SK-N-SH (cell line): ENCODE measurements at regions not wholly inside any gene's neighbourhood (a gene's known extent, or its start where the extent isn't known, plus 50 kb on each side); places are given as distances from the start of the nearest gene placed in this dataset.

Experiments
- CTCF ChIA-PET: fragments of 300-600, 350-600 bp; formaldehyde crosslinking; extraction: SDS; loops from one replicate; lab custom pipeline; 2021; lab: Yijun Ruan, JAX
- POLR2A ChIA-PET: fragments of 350-600 bp; sonication (Branson Sonifier 250); formaldehyde crosslinking; extraction: SDS; loops from one replicate; lab custom pipeline; 2020; ENCODE audit warnings: antibody characterized with exemption, inconsistent platforms; lab: Yijun Ruan, JAX
- DNase-seq: peaks from one replicate; pipeline ENCODE4 v3.0.0; 2012
- H2AFZ ChIP-seq: fragments of 200-600 bp; sonication (generic); 2 replicates; pipeline ENCODE4 v1.8.1; 2016; ENCODE audit warnings: antibody characterized with exemption, mild to moderate bottlenecking, low read depth
- H3F3A ChIP-seq: fragments of 200-600 bp; sonication (generic); replicated peaks from 2 replicates; pipeline ENCODE3; 2016; ENCODE audit warnings: antibody characterized with exemption, mild to moderate bottlenecking; ENCODE audit not compliant: insufficient read depth
- H3K27ac ChIP-seq, 2 experiments: fragments of 200-500 bp in 1 of 2; fragments of 200-600 bp in 1 of 2; sonication (Bioruptor generic) in 1 of 2; sonication (generic), shearing (Covaris generic) in 1 of 2; 2 replicates each; pipeline versions ENCODE4 v1.5.1 to v1.6.1; 2014 to 2016; ENCODE audit warnings: low read depth in 2 of 2, inconsistent platforms in 1 of 2, low read length in 1 of 2, mild to moderate bottlenecking in 1 of 2, mixed read lengths in 1 of 2
- H3K27me3 ChIP-seq: fragments of 200-600 bp; sonication (generic), shearing (Covaris generic); 2 replicates; pipeline ENCODE4 v1.6.1; 2016; ENCODE audit warnings: mixed run types; ENCODE audit not compliant: insufficient read depth
- H3K36me3 ChIP-seq, 2 experiments: fragments of 200-500 bp in 1 of 2; fragments of 200-600 bp in 1 of 2; sonication (Bioruptor generic) in 1 of 2; sonication (generic) in 1 of 2; replicated peaks in 1 of 2; 2 replicates each; pipeline versions ENCODE3 to v1.5.1; 2014 to 2016; ENCODE audit warnings: low read length in 1 of 2, mild to moderate bottlenecking in 1 of 2; ENCODE audit not compliant: insufficient read depth in 2 of 2, control insufficient read depth in 1 of 2
- H3K4me1 ChIP-seq, 2 experiments: fragments of 200-500 bp in 1 of 2; fragments of 200-600 bp in 1 of 2; sonication (Bioruptor generic) in 1 of 2; sonication (generic), shearing (Covaris generic) in 1 of 2; 2 replicates each; pipeline versions ENCODE4 v1.5.1 to v1.6.1; 2014 to 2016; ENCODE audit warnings: low read depth in 1 of 2, low read length in 1 of 2, mixed run types in 1 of 2; ENCODE audit not compliant: insufficient read depth in 2 of 2, control insufficient read depth in 1 of 2
- H3K4me2 ChIP-seq: fragments of 200-600 bp; sonication (generic), shearing (Covaris generic); 2 replicates; pipeline ENCODE4 v1.6.1; 2017; ENCODE audit warnings: mixed run types
- H3K4me3 ChIP-seq, 2 experiments: fragments of 200-500 bp in 1 of 2; fragments of 200-600 bp in 1 of 2; sonication (Bioruptor generic) in 1 of 2; sonication (generic), shearing (Covaris generic) in 1 of 2; 2 replicates each; pipeline versions ENCODE4 v1.5.1 to v1.8.1; 2014 to 2016; ENCODE audit warnings: low read depth in 2 of 2, inconsistent platforms in 1 of 2, low read length in 1 of 2, mild to moderate bottlenecking in 1 of 2, mixed read lengths in 1 of 2, moderate library complexity in 1 of 2
- H3K79me2 ChIP-seq: fragments of 200-600 bp; sonication (generic); 2 replicates; pipeline ENCODE4 v1.8.1; 2017; ENCODE audit warnings: mild to moderate bottlenecking; ENCODE audit not compliant: insufficient read depth
- H3K9ac ChIP-seq: fragments of 200-600 bp; sonication (generic); 2 replicates; pipeline ENCODE4 v1.6.1; 2017; ENCODE audit warnings: mixed run types
- H3K9me2 ChIP-seq: fragments of 200-600 bp; sonication (generic); 2 replicates; pipeline ENCODE4 v1.6.1; 2017; ENCODE audit warnings: mixed run types
- H3K9me3 ChIP-seq: fragments of 200-600 bp; sonication (generic); 2 replicates; pipeline ENCODE4 v1.6.1; 2017; ENCODE audit warnings: mixed run types, mild to moderate bottlenecking, moderate library complexity
- H4K20me1 ChIP-seq: fragments of 200-600 bp; sonication (generic); 2 replicates; pipeline ENCODE4 v1.6.1; 2017; ENCODE audit warnings: mild to moderate bottlenecking, mixed run types; ENCODE audit not compliant: insufficient read depth
- CHD2 ChIP-seq: fragments of 150-350 bp; IDR thresholded peaks from 2 replicates; pipeline ENCODE4 v1.6.1; 2018; ENCODE audit warnings: low read length; ENCODE audit not compliant: partially characterized antibody
- FOSL2 ChIP-seq: IDR thresholded peaks from 2 replicates; pipeline ENCODE4 v1.4.0; 2012; ENCODE audit warnings: low read depth, mild to moderate bottlenecking, moderate library complexity, borderline replicate concordance
- FOXM1 ChIP-seq: IDR thresholded peaks from 2 replicates; pipeline ENCODE4 v1.4.0; 2012; ENCODE audit warnings: low read depth, mild to moderate bottlenecking
- SIN3A ChIP-seq: IDR thresholded peaks from 2 replicates; pipeline ENCODE4 v1.6.1; 2012; ENCODE audit warnings: low read depth, mild to moderate bottlenecking, low read length, moderate library complexity, borderline replicate concordance
- TAF1 ChIP-seq: IDR thresholded peaks from 2 replicates; pipeline ENCODE4 v1.6.1; 2012; ENCODE audit warnings: low read depth, mild to moderate bottlenecking, low read length, moderate library complexity, borderline replicate concordance
- TEAD4 ChIP-seq: IDR thresholded peaks from 2 replicates; pipeline ENCODE4 v1.4.0; 2012; ENCODE audit warnings: mild to moderate bottlenecking, borderline replicate concordance; ENCODE audit not compliant: insufficient read depth
- WGBS: methylation state at CpG from one replicate; pipeline ENCODE4 v1.1.6; 2017; ENCODE audit warnings: low lambda C conversion rate; 5-methylcytosine and 5-hydroxymethylcytosine counted together
- TF ChIP-seq, protein P1 (sequence below): IDR thresholded peaks from 2 replicates; pipeline ENCODE4; 2012
- TF ChIP-seq, protein P2 (sequence below): fragments of 200-600 bp; sonication (generic); IDR thresholded peaks from 2 replicates; pipeline ENCODE4 v1.6.1; 2017; ENCODE audit warnings: antibody characterized with exemption, mild to moderate bottlenecking, moderate library complexity
- TF ChIP-seq, protein P3 (sequence below): IDR thresholded peaks from 2 replicates; pipeline ENCODE4 v1.6.1; 2012; ENCODE audit warnings: mild to moderate bottlenecking, low read depth, low read length, moderate library complexity

DNA sequence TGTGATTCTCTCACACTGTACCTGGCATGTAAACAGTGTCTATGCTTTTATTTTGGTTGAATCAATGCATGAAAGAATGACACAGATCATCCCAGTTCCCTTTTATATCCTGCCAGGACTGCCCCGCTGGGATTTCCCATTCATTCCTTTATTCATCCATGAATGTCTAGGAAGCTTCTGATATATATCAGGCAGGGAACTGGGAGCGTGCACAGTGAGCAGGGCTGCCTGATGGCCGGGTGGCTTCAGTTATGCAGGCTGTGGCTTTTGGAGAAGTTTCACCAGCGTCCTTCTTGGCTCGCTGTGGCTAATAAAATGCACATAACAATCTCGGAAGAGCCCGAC lies 789.0 kb downstream of the TBC1D22A start:
- Histone ChIP-seq H3K4me2 (no peak overlapping the region), H3K79me2 (no peaks in the 10 kb centered on the region), H3K27ac (no peak overlapping the region), H3K9me3 (no peaks in the 10 kb centered on the region), H4K20me1 (no peaks in the 10 kb centered on the region), H2AFZ (no peak overlapping the region), H3K9me2 (no peaks in the 10 kb centered on the region), H3K36me3 (no peaks in the 10 kb centered on the region), H3K27me3 (peaks cover 6% of the 10 kb centered on the region), H3K4me1 (no peaks in the 10 kb centered on the region), H3K4me3 (no peak overlapping the region), H3F3A (no peaks in the 10 kb centered on the region), H3K9ac (no peak overlapping the region)
- CTCF ChIA-PET: no interaction called here
- WGBS: 6% methylated on average over 7 of the region's 7 CpGs
- POLR2A ChIA-PET: no interaction called here
- DNase-seq: no peak
- TF ChIP-seq, protein P1, sequence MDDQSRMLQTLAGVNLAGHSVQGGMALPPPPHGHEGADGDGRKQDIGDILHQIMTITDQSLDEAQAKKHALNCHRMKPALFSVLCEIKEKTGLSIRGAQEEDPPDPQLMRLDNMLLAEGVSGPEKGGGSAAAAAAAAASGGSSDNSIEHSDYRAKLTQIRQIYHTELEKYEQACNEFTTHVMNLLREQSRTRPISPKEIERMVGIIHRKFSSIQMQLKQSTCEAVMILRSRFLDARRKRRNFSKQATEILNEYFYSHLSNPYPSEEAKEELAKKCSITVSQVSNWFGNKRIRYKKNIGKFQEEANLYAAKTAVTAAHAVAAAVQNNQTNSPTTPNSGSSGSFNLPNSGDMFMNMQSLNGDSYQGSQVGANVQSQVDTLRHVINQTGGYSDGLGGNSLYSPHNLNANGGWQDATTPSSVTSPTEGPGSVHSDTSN: no peak
- TF ChIP-seq CHD2 (no peak), FOXM1 (no peak), SIN3A (no peak), FOSL2 (no peak), TEAD4 (no peak), TAF1 (no peak)
- TF ChIP-seq, protein P2, sequence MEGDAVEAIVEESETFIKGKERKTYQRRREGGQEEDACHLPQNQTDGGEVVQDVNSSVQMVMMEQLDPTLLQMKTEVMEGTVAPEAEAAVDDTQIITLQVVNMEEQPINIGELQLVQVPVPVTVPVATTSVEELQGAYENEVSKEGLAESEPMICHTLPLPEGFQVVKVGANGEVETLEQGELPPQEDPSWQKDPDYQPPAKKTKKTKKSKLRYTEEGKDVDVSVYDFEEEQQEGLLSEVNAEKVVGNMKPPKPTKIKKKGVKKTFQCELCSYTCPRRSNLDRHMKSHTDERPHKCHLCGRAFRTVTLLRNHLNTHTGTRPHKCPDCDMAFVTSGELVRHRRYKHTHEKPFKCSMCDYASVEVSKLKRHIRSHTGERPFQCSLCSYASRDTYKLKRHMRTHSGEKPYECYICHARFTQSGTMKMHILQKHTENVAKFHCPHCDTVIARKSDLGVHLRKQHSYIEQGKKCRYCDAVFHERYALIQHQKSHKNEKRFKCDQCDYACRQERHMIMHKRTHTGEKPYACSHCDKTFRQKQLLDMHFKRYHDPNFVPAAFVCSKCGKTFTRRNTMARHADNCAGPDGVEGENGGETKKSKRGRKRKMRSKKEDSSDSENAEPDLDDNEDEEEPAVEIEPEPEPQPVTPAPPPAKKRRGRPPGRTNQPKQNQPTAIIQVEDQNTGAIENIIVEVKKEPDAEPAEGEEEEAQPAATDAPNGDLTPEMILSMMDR: no peak
- TF ChIP-seq, protein P3, sequence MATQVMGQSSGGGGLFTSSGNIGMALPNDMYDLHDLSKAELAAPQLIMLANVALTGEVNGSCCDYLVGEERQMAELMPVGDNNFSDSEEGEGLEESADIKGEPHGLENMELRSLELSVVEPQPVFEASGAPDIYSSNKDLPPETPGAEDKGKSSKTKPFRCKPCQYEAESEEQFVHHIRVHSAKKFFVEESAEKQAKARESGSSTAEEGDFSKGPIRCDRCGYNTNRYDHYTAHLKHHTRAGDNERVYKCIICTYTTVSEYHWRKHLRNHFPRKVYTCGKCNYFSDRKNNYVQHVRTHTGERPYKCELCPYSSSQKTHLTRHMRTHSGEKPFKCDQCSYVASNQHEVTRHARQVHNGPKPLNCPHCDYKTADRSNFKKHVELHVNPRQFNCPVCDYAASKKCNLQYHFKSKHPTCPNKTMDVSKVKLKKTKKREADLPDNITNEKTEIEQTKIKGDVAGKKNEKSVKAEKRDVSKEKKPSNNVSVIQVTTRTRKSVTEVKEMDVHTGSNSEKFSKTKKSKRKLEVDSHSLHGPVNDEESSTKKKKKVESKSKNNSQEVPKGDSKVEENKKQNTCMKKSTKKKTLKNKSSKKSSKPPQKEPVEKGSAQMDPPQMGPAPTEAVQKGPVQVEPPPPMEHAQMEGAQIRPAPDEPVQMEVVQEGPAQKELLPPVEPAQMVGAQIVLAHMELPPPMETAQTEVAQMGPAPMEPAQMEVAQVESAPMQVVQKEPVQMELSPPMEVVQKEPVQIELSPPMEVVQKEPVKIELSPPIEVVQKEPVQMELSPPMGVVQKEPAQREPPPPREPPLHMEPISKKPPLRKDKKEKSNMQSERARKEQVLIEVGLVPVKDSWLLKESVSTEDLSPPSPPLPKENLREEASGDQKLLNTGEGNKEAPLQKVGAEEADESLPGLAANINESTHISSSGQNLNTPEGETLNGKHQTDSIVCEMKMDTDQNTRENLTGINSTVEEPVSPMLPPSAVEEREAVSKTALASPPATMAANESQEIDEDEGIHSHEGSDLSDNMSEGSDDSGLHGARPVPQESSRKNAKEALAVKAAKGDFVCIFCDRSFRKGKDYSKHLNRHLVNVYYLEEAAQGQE: no peak
